ENCODE measurements at regions not wholly inside any gene's neighbourhood (a gene's known extent, or its start where the extent isn't known, plus 50 kb on each side); places are given as distances from the start of the nearest gene placed in this dataset.

DNA sequence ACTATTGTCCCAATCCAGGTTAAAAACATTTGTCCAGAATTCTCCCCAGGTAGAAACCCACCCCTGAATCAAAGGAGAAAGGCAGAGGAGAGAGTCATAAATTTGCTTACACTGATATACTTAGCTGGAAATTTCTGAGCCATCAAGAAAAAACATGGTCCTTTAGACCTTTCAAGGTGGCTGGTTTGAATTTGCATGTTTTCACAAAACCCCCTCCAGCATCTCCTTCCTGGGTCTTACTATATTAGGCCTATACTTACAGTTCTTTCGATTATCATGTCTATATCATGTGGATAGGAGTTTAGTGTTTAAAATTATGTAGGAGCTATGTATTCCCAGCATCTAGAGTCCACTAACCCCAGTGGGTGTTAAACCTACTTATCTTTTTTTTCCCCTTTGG is 178.2 kb downstream of the PLPP3 start:
- Histone ChIP-seq H4K5ac (ENCODE audit: insufficient read length, low read depth, low read length) (no peak overlapping the region), H3K4ac (replicated peaks; ENCODE audit: insufficient read length, low read depth, low read length) (no peak overlapping the region), H3K56ac (replicated peaks; ENCODE audit: insufficient read length, low read depth, low read length) (no peak overlapping the region), H2BK12ac (ENCODE audit: low read depth, low read length) (no peak overlapping the region), H3K4me2 (ENCODE audit: insufficient read depth in 1 of 2, low read depth in 2 of 2, low read length in 2 of 2) (no peak overlapping the region), H3K4me1 (replicated peaks in 1 of 4; ENCODE audit: control insufficient read depth in 3 of 4, insufficient read depth in 4 of 4, low read length in 3 of 4) (peaks cover 0 to 3% (median 0%) of the 10 kb centered on the region in 4 experiments; a peak in 1 of 7 replicates), H2BK120ac (replicated peaks; ENCODE audit: low read depth, low read length) (no peak overlapping the region), H3K23me2 (ENCODE audit: low read depth, low read length) (no peaks in the 10 kb centered on the region), H3K79me1 (ENCODE audit: low read depth, low read length) (no peaks in the 10 kb centered on the region), H3K18ac (ENCODE audit: extremely low read depth, low read length) (no peak overlapping the region), H4K91ac (replicated peaks; ENCODE audit: insufficient read length, low read length) (no peak overlapping the region), H4K20me1 (replicated peaks in 1 of 2; ENCODE audit: control insufficient read depth in 1 of 2, insufficient read depth in 2 of 2, low read length in 2 of 2) (no peaks in the 10 kb centered on the region), H3K36me3 (ENCODE audit: control insufficient read depth in 2 of 4, insufficient read depth in 4 of 4, low read length in 3 of 4) (no peaks in the 10 kb centered on the region), H3K27me3 (replicated peaks in 1 of 4; ENCODE audit: control insufficient read depth in 3 of 4, extremely low read depth in 1 of 4, insufficient read depth in 3 of 4, low read length in 3 of 4) (no peaks in the 10 kb centered on the region), H2AK5ac (ENCODE audit: low read depth, low read length) (no peak overlapping the region), H3K23ac (ENCODE audit: insufficient read length) (no peak overlapping the region), H3K9me3 (ENCODE audit: insufficient read depth in 2 of 2, low read depth in 1 of 2, low read length in 1 of 2) (no peaks in the 10 kb centered on the region), H3K9ac (replicated peaks in 1 of 4; ENCODE audit: extremely low read depth in 1 of 4, low read depth in 3 of 4, low read length in 3 of 4) (no peak overlapping the region), H3K79me2 (ENCODE audit: control insufficient read depth in 1 of 2, insufficient read depth in 2 of 2, low read length in 2 of 2) (no peaks in the 10 kb centered on the region), H2BK5ac (ENCODE audit: low read depth, low read length) (no peak overlapping the region), H2BK15ac (ENCODE audit: low read length) (no peak overlapping the region), H3K27ac (ENCODE audit: low read depth, low read length) (no peak overlapping the region), H2BK20ac (ENCODE audit: low read length) (no peak overlapping the region), H3K14ac (ENCODE audit: insufficient read length) (no peak overlapping the region), H4K8ac (ENCODE audit: extremely low read depth, insufficient read depth, low read length) (no peak overlapping the region), H2AFZ (ENCODE audit: low read length) (no peak overlapping the region), H3K4me3 (ENCODE audit: extremely low read depth in 1 of 4, insufficient read depth in 2 of 4, low read depth in 3 of 4, low read length in 4 of 4) (no peak overlapping the region)
- WGBS, 2 experiments (ENCODE audit: extremely low coverage in 1 of 2, insufficient coverage in 1 of 2, insufficient read length in 1 of 2, insufficient replicate concordance in 2 of 2, low coverage in 1 of 2, low lambda C conversion rate in 2 of 2, missing lambda C conversion rate in 1 of 2): 96% methylated on average over 1 of the region's 1 CpG; no CpG with 5 or more reads in 1 of the 2 experiments
- no peak for DNase-seq (ENCODE audit: low read depth in 1 of 2, low spot score in 2 of 2)
- TF ChIP-seq KDM1A (IDR thresholded peaks at IDR 0.05; ENCODE audit: borderline replicate concordance, low read length): no peak
- TF ChIP-seq EP300 (IDR thresholded peaks at IDR 0.05; ENCODE audit: borderline replicate concordance in 1 of 2, low read depth in 2 of 2, low read length in 2 of 2): no peak
- TF ChIP-seq RAD21 (IDR thresholded peaks at IDR 0.05 in 1 of 2, conservative IDR thresholded peaks at IDR 0.05 in 1 of 2; ENCODE audit: low read depth in 2 of 2, low read length in 2 of 2): no peak
- TF ChIP-seq HDAC6 (IDR thresholded peaks at IDR 0.05; ENCODE audit: low read depth, low read length): no peak
- TF ChIP-seq POLR2A (IDR thresholded peaks at IDR 0.05; ENCODE audit: control extremely low read depth in 1 of 2, low read depth in 2 of 2, low read length in 2 of 2): no peak
- no peak for FAIRE-seq
- POLR2A ChIA-PET (ENCODE audit: partially characterized antibody): no interaction called here
- CTCF ChIA-PET (ENCODE audit: partially characterized antibody): interaction anchor here (0.5 to 1.5 kb wide), 2 partner anchors 22 to 267 kb away, joined by 3 read pairs; no protein-coding TSS in a partner anchor
